Peyer's patch (tissue), 4 donors: ENCODE measurements at regions not wholly inside any gene's neighbourhood (a gene's known extent, or its start where the extent isn't known, plus 50 kb on each side); places are given as distances from the start of the nearest gene placed in this dataset.

Source experiments
- CTCF ChIP-seq, 6 experiments: fragments of 450-650 bp in 4 of 6; fragments of 200-600 bp in 2 of 6; sonication (generic) in 1 of 6; IDR thresholded peaks; one replicate each; pipeline ENCODE4 v1.5.1; 2017 to 2019; ENCODE audit warnings: antibody characterized with exemption in 6 of 6, mild to moderate bottlenecking in 3 of 6, moderate library complexity in 1 of 6
- POLR2A ChIP-seq, 2 donors: fragments of 450-650 bp; IDR thresholded peaks; one replicate each; pipeline ENCODE4 v1.5.1; 2017; ENCODE audit warnings: antibody characterized with exemption in 2 of 2, mild to moderate bottlenecking in 2 of 2, moderate library complexity in 2 of 2

- TF ChIP-seq CTCF (IDR thresholded peaks at IDR 0.05) (no peak), POLR2A (IDR thresholded peaks at IDR 0.05) (no peak)
Observed at GRCh38 chr5:179431221-179431824, 86.1 kb upstream of the ADAMTS2 start.
